GM19023 (cell line): ENCODE measurements at regions not wholly inside any gene's neighbourhood (a gene's known extent, or its start where the extent isn't known, plus 50 kb on each side); places are given as distances from the start of the nearest gene placed in this dataset.

Experiments used
- ATAC-seq: cut with Tn5 transposase; IDR thresholded peaks from one replicate; pipeline ENCODE4 v1.9.1; 2021; ENCODE audit warnings: mild to moderate bottlenecking, moderate library complexity; ENCODE audit not compliant: unreplicated experiment

DNA sequence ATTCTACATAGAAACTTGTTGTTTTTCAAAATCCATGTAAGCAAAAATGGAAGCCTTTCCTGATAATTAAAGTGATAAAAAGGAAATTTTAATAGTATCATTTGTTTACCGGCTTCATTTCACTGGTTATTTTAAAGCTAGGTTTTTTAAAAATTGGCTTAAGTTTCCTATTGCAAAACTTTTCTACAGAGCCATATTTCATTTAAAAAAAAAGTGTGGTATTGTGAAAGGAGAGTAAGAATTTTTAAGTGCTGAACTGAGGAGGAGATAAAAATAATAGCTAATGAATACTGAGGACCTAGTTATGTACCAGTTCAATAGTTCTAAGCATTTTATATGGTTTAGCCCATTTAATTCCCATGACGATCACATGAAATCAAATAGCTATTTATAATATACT lies 172.2 kb upstream of the COL1A2 start:
- no peak for ATAC-seq

GRCh38 chr7:94223375-94224084 lies 171.2 kb upstream of the COL1A2 start:
- ATAC-seq, result no peak

GRCh38 chr7:94228223-94228622 lies 166.5 kb upstream of the COL1A2 start:
- no peak for ATAC-seq

GRCh38 chr7:94228678-94229077 lies 166.0 kb upstream of the COL1A2 start:
- ATAC-seq, result no peak

DNA sequence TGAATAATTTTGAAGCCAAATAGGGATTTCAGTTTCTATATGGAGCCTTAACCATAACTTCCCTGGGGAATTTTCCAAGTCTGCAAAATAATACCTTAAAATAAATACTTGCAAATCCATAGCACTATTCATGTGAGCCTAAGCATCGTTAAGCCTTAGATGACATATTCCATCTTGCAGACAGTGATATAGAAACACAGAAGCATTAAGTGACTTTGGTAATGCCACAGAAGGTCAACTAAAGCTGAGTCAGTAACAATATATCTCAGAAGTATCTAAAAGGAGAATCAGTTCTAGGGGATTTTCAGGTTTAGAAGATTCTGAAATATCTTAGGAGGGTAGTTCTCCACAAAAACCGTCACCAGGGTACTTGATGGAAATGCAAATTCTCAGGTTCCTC lies 163.4 kb upstream of the COL1A2 start:
- ATAC-seq, result no peak

- ATAC-seq, result no peak
Measured at GRCh38 chr7:94236960-94237359, 157.7 kb upstream of the COL1A2 start.

DNA sequence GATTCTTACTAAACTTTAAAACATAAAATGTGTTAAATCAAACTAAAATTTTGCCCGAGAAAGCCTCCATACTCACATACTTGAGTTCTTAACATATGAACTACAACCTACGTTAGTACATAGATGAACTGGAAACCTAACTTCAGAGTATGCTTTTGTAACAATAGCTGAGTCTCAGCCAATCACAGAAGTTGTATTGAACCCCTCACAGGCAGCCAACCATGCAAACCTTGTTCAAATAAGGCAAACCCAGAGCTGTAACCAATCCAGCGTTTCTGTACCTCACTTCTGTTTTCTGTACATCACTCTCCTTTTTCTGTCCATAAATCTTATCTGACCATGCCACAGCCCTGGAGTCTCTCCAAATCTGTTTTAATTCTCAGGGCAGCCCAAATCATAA lies 157.3 kb upstream of the COL1A2 start:
- ATAC-seq, result no peak

- no peak for ATAC-seq
Measured at GRCh38 chr7:94239661-94240234, 154.9 kb upstream of the COL1A2 start.

DNA sequence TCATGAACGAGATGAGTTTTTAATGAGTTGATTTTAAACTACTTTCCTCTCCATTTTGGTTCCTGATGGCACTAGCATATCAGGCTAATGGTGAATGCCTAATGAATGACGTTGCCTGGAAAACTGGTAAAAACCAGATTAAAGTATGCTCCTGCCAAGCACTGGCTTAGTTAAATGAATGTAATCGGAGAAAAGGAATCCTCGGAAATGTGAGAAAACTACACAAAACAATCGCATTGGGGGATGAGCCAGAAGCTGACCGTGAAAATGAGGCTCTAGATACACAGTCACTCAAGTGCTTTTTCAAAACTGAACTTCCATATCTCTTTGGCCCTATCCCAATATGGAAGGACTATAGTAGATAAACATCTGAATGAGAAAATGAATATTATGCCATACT lies 153.8 kb upstream of the COL1A2 start:
- ATAC-seq, result no peak

DNA sequence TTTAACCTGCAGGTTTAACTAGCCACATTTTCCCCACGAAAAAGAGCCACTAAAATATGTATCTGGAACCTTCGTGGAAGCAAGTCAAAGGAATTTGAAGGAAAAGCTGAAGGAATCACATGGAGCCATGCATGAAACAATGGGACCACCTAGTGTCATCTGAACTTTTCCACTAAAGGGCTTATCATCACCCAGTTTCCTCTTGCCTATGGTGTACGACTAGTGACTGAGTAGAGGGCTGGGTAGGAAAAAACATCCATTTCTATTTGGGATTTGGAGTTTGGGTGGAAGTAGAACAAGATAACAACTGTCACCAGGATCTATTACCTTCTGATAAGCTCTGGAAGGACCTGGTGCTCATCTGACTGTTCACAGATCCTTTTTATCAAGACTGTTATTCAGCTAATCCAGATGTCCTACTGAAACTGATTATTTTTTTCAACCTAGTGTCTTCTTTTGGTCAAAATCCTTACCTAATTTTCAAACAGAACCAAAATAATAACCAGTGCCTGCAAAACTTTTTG lies 153.2 kb upstream of the COL1A2 start:
- no peak for ATAC-seq

GRCh38 chr7:94243066-94243711 lies 151.5 kb upstream of the COL1A2 start:
- no peak for ATAC-seq

GRCh38 chr7:94244760-94245159 lies 149.9 kb upstream of the COL1A2 start:
- no peak for ATAC-seq

DNA sequence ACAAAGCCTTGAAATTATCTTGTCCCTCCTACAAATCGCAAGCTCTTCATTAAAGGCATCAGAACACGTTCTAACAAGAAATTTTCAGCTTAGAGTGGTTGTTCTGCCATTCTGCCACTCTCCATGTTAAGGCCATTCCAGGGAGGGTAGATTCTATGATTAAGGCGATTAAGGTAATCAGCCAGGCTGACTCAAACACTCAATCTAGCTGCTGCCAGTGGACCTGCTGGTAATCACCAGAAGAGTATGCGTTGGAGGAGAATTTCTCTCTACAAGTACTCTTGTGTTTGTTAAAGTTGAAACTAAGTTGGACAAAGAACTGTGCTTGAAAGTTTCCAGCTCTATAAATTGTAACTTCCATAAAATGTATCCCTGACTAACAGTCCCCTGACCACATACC lies 149.2 kb upstream of the COL1A2 start:
- ATAC-seq, result no peak

DNA sequence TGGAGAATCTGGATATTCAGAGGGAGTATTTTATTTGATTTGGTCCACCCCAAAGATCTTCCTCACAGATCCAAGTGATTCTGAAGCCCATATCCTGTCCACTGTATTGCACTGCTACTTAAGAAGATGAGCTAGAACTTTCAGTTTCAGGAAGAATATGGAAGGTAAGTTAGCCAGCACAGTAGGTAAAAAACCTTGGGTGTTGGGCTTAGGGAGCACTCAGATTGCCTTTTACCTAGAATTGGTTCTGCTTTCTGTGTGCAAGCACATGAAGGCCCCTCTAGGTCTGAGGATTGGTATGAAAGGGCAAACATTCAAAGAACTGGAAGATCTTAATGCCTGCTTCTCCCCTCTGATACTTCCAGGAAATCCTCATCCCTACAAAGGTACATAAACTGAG lies 146.7 kb upstream of the COL1A2 start:
- ATAC-seq, result no peak

GRCh38 chr7:94249631-94250030 lies 145.1 kb upstream of the COL1A2 start:
- ATAC-seq, result no peak

GRCh38 chr7:94250124-94250523 lies 144.6 kb upstream of the COL1A2 start:
- ATAC-seq, result no peak

- ATAC-seq, result no peak
Measured at GRCh38 chr7:94250987-94251386, 143.7 kb upstream of the COL1A2 start.

DNA sequence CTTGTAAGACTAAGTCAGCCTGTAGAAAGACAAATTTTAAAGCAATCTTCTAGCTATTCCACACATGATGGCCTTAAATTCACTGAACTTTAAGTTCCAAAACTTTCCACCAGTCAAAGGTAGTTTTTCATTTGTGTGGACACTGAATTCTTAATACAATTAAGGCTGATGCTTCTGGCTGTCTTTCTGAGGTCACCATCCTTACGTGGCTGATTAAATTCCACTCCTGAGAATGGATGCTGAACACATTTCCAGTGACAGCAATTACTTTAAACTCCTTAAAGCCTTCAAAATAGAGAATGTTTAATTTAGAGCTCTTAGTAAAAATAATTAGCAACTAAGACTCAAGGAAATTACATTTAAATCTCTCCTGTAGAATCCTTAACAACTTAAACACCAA lies 142.6 kb upstream of the COL1A2 start:
- no peak for ATAC-seq

DNA sequence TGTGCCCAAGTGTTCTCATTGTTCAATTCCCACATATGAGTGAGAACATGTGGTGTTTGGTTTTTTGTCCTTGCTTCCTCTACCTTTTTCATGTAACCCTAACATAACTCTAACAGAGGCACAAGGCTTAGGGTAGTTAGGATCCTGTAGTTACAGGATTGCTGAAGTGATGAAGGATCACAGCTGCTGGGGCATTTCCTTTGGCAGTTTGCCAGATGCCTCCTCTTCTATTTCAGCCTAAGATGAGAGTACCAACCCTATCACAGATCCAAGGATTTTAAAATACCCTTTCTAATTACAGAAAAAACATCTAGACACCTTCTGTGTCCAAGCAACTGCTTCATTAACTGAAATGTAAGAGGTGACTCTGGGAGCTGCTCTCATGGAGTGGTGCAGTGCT lies 141.7 kb upstream of the COL1A2 start:
- ATAC-seq, result no peak

DNA sequence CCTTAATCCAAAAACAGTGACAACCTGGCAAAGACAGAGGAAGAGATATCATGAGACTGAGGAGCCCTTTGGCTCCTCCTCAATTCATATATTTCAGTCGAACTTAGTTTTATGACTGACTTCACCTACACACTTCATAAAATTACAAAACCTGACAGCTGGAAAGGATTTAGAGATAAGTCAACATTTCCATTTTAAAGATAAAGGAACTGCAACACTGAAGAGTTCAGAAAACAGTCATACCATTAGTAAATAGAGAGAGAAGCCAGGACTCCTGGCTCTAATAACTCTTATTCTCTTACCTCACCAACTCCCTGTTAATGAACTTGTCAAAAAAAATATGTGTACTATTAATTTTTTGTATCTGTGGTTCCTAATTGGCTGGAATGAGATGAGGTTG lies 141.0 kb upstream of the COL1A2 start:
- no peak for ATAC-seq

- no peak for ATAC-seq
Measured at GRCh38 chr7:94258418-94259300, 136.0 kb upstream of the COL1A2 start.
